ENCODE measurements at regions not wholly inside any gene's neighbourhood (a gene's known extent, or its start where the extent isn't known, plus 50 kb on each side); places are given as distances from the start of the nearest gene placed in this dataset.
"Not testable (repeated sequence)": the region's sequence is repeated elsewhere in the genome, so short reads cannot be mapped to it uniquely, and the experiment has no call there.

DNA sequence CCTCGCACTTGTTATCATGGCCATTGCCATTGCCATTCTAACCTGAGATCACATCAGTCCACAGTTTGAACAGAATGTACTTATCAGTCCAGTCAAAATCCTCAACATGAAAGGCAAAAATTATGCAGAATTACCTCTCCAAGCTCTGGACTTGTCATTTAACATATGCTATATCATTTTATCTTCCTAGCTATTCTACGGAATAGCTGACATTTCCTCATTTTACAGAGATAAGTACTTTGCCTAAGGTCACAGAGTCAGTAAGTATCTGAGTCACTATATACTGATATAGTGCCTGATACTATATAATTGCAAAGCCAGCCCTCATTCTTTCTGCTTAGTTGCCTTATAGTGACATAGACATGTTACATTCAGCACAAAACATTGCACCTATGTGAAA is 456.9 kb upstream of the GHITM start:
- DNase-seq = no peak

DNA sequence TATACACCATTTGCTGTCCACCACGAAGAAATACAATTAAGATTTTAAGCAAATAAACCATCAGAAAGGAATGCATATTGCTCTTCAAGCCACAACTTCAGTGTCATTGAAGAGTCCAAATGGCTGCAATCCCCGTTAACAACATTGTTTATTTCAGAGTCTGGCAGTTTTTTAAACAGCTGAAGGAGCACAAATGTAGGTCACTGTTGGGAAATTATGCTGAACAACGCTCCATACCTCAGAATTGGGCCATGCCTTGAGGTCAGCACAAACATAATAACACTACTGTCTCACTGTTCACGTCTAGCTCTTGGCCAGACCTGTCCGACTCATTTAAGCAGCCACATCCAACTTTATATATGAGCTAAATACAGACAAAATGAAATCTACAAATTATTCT is 453.9 kb upstream of the GHITM start:
- DNase-seq = no peak

DNA sequence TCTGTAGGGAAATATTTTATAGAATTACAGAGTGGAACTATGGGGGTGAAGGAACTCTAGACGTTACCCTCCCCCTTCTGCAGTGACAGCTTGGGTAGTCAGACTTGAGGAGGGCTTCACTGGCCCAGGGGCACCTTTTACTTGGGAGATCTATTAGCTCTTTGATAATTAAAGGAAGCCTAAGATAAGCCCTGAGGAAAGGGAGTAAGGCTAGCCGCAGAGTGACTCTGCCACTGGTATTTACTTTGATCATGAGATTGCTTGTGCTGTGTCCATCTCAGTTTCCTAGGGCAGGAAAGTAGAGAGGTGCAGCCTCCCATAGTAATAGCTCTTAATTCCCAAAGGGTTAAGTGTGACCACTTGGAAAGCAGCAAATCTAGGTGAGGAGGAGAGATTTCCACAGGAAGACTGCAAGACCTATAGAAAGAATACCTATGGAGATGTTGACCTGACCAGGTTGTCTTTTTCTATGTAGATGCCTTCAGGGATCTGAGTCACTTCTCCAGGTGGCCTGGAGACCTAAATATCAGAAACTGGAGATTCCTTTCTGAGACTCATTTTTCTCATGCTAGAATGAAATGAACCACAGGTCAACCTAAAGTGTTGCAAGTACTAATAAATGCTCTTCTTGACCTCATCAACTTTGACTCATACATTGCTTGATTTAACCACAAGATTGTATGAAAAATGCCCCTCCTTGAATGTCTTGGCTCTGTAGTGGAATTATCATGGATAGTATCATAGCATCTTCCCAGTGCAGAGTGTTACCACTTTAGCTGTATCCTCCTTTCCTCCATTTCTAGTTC is 447.3 kb upstream of the GHITM start:
- DNase-seq = no peak

DNA sequence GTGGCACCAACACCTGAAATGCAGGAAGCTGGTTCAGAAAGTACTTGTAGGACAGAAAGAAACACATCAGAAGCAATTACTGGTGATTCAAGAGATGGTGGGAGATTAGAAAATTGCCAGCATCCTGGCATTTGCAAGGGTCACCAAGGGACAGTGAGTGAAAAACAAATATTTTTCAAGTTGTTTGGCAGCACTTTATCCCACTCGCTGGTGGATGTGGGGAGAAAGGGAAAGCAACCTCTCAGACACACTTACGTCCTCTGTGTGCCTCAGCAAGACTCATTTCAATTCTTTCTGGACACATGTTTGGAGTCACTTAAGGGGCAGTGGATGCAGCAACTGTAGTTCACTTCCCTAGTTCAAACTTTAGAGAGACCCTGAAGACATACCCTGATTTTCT is 440.4 kb upstream of the GHITM start:
- no peak for DNase-seq

DNA sequence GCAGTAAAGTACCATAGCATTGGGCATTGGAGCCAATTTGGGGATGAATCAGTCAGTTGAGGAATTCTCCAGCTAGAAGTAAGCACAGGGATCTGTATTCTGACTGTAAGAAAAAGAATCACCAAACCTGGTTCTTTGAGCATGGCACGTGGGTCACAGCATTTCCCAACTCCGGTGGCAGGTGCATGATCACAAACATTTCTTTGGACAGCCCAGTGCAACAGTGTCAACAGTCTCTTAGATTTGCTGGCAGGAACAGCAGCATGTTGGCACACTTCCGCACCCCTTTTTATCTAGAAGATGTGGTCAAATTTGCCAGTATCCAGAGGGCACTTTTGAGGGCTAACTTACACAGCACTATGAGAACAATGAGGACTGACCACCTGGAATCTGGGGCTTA is 437.5 kb upstream of the GHITM start:
- DNase-seq = no peak

DNA sequence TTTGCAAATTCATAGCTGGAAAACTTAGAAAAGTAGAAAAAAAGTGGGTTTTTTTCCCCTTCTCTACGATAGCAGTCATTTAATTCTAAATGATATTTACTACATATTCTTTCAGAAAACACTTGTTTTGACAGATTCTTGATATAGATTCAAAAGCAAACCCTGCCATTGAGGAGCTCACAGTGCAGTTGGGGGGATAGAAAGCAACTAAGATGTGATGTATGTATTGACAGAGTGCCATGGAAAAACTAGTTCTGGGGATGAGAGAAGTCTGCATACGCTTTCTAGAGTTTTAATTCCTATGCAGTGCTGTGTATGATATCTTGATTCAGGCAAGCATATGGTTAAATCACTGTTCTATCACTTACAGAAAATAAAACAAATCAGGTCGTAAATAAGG is 436.6 kb upstream of the GHITM start:
- DNase-seq = no peak

DNA sequence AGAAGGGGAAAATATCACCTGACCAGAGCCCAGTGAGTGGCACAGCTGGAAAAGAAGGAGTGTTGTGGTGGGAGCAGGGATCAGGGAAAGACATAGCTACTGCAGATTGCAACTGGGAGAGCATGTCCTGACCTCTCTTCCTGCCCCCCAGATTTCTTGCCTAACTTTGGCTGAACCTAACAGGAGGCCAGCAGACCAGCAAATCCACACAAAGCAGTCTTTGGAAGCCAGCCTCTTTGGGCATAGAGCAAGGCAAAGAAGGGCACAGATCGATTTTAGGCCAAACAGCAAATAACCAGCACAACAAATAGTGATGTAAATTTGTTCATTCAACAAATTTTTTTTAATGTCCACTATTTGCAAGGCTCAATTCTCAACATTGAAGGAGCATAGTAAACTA is 433.2 kb upstream of the GHITM start:
- no peak for DNase-seq

DNA sequence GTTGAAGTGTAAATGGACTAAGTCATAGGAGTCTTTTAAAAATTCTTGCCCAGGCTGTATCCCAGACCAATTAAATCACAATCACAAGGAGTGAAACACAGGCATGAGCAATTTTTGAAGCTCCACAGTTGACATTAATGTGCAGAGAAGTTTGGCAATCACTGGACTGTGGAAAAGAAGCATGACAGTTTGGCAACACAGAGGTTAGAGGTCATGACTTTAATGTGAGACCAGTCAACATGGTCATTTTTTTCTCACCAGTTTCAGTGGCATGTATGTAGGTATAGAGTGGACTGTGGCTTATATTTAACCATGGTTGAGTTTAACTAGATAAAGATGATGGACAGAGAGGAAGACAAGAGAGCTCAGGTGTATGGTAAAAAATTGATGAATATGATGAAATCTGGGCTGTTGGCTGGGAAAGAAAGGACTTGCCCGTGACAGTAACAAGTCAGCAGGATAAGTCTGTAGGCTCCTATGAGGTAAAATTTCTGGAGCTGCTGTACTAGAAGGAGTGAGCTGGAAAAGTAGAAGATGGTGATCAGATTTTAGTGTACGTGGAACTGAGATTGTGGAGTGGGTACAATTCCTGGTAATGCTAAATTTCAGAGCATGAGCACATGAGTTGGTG is 432.2 kb upstream of the GHITM start:
- DNase-seq = no peak

DNA sequence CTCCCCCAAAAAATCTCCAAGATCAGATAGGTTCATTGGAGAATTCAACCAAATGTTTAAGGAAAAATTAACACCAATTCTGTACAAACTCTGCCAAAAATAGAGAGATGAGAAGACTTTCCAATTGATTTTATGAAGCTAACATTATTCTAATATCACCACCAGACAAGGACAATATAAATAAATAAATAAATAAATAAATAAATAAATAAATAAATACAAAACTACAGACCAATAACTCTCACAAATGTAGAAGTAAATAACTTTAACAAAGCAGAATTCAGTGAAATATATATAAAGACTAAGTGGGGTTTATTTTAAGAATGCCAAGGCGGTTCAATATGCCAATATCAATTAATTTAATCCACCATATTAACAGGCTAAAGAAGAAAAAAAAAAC is 425.9 kb upstream of the GHITM start:
- no peak for DNase-seq

DNA sequence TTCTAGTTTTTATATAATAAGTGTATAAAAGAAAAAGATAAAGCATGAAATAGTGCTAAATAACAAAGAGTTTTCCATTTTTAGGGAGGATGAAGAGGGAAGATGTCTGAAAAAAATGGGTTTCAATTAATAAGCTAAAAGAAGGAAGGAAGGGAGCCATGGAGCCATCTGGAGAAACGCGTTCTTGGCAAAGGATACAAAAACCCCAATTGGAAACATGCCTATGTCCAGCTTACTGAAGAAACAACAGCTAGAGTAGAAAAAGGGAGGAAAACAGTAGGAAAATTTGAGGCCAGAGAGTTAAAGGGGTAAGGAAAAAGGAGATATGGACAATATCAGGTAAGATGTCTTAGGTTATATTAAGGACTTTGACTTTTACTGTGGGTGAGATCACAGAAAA is 416.2 kb upstream of the GHITM start:
- no peak for DNase-seq

DNA sequence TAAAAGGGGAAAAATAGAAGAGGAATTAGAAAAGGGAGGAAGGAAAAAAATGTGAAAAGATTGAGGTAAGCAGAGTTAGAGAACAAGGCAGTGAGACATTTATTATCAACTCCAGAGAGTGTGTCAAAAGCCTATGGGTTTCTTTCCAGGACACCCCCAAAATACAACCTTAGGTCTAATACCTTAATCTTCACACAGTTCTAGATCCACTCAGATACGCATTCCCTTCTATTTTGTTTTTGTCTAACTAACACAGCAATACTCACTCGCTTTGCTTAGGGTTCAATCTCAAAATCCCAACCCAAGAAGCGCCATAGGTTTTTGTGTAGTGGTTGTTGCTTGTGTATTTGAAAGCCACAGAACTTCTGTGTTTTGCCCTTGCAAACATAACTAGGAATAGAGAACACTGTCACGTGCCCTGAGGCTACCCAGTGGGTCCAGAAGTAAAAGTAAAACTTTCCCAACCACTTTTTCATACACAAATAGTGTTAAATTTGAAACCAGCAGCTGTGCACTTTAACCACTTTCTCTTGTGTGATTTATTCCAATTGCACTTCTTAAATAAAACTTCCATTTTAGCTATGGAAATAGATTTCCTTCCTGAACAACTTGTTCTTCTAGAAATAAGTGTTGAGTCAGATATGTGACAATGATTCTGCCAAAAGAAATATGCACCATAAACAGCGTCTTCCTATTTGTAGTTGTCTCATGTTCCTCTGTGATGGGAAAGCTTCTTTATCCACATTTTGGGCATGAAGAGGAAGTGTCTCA is 414.7 kb upstream of the GHITM start:
- DNase-seq = no peak

DNA sequence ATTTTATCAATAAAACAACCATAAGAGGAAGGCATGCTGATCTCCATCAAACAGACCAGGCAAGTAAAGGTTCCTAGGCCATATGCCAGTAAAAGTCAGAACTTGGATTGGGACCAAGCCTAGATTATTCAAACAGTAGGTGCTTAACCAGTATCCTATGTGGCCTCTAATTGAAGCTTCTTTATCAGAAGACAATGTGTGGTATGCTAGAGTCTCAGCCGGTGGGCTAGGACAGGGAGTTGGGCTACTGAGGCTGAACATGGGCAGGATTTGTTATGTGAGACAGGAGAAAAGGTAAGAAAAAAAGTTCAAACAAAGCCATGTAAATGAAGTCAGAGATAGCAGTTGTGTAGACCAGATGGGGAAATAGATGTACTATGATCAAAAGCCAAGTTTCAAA is 413.7 kb upstream of the GHITM start:
- DNase-seq = no peak

DNA sequence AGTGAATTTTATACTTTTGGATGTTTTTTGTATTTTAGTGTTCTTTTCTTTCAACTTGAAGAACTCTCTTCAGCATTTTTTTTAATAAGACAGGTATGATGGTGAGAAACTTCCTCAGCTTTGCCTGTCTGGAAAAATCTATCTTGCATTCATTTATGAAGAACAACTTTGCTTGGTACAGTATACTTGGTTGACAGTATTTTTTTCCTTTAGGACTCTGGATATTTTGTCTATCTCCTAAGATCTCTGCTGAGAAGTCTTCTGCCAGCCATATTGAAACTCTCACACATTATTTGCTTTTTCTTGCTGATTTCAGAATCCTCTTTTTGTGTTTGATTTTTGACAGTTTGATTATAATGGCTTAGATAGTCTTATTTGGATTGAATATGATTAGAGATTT is 405.0 kb upstream of the GHITM start:
- DNase-seq = no peak

DNA sequence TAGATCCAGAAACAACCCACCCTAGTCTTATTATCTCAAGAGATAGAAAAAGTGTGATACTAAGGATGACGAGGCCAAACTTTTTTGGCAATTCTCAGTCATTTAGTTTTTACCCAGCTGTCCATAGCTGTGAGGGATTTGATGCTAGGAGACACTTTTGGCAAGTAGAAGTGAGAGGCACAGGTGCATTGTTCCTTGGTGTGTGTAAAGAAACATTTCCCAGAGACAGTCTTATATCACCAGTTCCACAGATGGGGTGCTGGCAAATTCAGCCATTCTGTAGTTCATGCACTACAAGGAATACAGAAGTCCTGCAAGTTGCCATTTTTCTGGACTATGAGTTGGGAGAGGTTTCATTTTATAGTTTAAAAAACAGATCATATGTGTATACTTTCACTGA is 403.3 kb upstream of the GHITM start:
- no peak for DNase-seq

DNA sequence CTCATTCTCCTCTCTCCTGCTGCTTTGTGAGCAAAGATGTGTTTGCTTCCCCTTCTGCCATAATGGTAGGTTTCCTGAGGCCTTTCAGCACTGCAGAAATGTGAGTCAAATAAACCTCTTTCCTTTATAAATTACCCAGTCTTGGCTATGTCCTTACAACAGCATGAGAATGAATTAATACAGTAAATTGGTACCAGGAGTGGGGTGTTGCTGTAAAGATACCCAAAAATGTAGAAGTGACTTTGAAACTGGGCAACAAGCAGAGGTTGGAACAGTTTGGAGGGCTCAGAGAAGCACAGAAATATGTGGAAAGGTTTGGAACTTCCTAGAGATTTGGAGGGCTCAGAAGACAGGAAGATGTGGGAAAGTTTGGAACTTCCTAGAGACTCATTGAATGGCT is 388.7 kb upstream of the GHITM start:
- DNase-seq = no peak

DNA sequence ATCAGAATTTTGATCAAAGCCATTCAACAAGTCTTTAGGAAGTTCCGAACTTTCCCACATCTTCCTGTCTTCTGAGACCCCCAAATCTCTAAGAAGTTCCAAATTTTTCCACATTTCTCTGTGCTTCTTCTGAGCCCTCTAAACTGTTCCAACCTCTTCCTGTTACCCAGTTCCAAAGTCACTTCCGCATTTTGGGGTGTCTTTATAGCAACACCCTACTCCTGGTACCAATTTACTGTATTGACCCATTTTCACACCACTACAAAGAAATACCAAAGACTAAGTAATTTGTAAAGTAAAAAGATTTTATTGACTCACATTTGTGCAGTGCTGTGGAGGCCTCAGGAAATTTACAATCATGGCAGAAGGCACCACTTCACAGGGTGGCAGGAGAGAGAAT is 385.8 kb upstream of the GHITM start:
- DNase-seq = no peak

DNA sequence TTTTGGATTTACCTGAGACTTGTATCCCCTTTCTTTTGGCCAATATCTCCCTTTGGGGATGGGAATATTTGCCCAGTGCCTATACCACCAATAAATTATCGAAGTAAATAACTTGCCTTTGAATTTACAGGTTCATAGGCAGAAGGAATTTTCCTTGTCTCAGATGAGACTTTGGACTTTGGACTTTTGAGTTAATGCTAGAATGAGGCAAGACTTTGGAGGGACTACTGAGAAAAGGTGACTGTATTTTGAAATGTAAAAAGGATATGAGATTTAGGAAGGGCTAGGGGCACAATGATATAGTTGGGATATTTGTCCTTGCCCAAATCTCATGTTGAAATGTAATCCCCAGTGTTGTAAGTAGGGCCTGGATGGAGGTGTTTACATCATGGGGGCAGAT is 384.5 kb upstream of the GHITM start:
- no peak for DNase-seq

DNA sequence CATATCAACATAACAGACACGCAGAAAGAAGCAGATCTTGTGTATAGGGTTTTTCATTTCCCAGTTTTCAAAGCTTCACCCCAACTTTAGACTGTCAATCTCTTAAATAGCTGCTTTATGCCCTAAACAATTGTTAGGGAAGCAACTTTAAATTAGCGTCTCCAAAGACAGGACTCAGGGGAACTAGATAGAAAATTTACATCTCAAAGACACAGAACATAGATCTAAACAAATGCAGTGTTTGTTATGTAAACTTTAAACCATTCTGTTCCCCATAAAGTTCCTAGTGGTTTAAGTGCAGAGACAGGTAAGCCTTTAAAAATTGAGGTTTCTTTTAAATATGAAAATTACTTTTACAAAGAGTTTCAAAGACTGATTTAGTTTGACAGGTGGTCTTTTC is 379.2 kb upstream of the GHITM start:
- no peak for DNase-seq

DNA sequence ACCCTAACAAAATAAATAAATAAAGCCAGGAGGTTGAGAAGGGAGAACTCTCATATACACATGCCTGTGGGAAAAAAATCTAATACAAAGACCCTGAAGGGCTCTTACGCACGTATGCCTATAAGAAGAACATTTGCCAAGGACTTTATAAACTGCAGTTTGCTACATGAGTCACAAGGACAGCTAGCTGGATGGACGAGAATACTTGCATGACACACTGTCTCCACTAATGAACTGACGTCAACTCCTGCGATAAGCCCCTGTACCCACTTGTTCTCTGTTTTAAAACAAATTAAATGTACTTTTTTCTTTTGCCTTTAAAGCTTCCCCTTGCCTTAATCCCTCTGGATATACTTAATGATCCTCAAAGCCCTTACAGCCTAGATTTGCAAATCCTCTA is 374.6 kb upstream of the GHITM start:
- no peak for DNase-seq

DNA sequence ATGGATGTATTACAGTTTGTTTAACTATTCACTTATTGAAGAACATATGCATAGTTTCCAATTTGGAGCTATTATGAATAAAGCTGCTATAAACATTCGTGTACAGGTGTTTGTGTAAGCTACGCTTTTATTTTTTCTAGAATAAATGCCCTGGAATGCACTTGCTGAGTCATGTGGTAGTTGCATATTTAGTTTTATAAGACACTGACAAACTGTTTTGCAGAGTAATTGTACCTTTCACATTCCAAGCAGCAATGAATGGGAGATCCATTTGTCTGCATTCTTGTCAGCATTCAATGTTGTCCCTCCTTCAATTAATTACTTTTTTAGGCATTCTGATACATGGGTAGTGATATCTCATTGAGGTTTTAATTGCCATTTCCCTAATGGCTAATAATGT is 373.6 kb upstream of the GHITM start:
- no peak for DNase-seq

DNA sequence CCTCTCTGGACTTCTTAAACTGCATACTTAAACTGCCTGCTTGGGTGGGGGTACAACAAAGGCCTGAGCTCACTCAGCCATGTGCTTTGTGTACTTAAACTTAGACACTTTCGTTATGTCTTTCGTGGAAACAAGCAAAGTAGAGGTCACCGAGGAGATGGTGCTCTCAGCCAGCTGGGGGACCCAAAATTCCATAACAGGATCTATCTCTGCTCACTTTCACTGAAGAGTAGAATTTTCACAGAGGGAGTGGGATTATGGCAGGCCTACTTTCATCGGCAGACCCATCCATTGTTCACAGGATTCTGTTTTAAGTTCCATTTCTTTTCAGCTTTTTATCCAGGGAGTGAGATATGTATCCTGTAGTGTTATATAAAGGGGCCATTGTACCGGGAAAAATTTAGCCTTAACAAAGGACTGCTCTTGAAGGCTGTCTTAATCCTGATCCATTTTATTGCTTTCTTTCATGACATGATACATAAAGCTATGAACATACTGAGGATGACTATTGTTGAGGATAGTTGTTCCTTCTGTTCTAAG is 370.0 kb upstream of the GHITM start:
- no peak for DNase-seq

DNA sequence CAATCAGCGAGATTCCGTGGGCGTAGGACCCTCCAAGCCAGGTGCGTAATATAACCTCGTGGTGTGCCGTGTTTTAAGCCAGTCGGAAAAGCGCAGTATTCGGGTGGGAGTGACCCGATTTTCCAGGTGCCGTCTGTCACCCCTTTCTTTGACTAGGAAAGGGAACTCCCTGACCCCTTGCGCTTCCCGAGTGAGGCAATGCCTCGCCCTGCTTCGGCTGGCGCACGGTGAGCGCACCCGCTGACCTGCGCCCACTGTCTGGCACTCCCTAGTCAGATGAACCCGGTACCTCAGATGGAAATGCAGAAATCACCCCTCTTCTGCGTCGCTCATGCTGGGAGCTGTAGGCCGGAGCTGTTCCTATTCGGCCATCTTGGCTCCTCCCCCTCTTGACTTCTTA is 352.6 kb upstream of the GHITM start:
- not testable (repeated sequence) for DNase-seq

DNA sequence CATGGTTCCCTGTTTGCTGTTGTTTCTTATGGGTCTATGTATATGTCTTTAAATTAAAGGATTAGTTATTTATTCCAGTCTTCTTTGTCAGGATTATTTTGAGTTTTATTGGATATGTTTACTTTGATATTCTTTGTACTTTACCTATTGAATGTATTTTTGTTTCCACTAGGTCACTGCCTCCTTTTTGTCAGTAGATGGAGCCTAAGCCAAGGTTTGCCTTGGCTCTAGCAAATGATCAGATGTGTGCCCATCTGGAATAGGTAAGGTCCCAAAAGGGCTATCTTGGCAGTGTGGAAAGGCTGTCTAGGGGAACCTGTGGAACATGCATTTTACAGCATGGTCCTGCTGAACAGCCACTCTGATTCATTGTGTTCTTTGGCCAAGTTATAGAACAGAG is 337.3 kb upstream of the GHITM start:
- DNase-seq = no peak

DNA sequence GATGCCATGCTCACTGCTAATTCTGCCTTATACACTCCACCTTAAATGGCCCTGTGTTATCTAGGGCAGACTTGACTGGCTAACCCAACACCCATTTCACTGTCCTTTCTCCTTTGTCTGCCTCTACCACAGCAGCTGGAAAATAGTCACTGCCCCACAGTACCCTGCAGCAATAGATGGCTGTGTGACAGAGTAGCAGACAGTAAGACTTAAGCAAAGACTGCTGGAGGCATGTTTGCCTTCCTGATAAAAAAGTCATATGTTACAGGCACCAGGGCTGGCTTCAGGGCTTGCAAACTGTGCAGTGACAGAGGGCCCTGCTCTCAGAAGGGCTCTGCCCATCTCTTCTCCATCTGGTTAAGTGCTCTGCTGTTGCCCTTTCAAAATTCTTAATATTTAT is 332.6 kb upstream of the GHITM start:
- DNase-seq = no peak
